ENCODE measurements at regions not wholly inside any gene's neighbourhood (a gene's known extent, or its start where the extent isn't known, plus 50 kb on each side); places are given as distances from the start of the nearest gene placed in this dataset.
"Not testable (repeated sequence)": the region's sequence is repeated elsewhere in the genome, so short reads cannot be mapped to it uniquely, and the experiment has no call there.

DNA sequence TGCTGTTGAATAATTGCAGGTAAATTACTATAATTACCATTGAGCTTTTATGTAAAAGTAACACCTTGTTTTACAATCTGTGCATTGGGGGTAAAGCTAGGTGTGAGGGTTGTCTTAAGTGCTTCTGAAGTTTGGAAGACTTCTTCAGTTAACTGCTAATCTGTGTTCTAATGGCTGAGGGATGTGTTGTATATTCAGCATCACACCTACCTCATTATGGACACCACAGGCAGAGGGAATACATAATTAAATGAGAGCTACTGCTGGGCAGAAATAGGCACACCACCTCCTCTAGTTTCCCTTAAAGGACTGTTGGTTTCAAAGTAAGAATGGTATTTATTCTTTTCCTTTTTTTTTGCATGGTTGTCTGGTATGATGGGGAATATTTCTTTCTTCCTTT lies 502.3 kb upstream of the RGS6 start:
- TF ChIP-seq CTCF (IDR thresholded peaks at IDR 0.05) = no peak
- intact Hi-C loops (cut with DNase I; ENCODE audit: low total_unique reads) = no loop called here
- H3K4me3 ChIP-seq = no peak overlapping the region

DNA sequence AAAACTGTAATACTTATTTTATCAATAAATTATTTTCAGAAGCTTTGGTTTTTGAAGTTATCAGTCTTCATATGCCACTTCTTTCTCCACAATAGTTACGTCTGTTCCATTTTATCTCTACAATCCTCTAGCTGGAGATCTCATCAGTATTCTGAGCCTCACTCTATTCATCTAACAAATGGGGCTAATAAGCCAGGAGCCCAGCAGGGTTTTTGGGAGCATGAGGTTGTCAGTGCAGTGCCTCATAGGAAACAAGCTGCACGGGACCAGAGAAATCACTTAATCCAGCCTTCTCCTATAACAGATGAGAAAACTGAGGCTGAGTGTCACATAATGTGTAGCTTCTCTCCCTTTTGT lies 501.9 kb upstream of the RGS6 start:
- Histone ChIP-seq H3K4me3 (no peak overlapping the region), H3K27me3 (no peaks in the 10 kb centered on the region), H3K4me1 (no peaks in the 10 kb centered on the region), H3K9me3 (peaks cover 0 to 7% (median 5%) of the 10 kb centered on the region in 3 donors), H3K27ac (no peak overlapping the region), H3K36me3 (peaks cover 0 to 3% (median 0%) of the 10 kb centered on the region in 3 donors)
- DNase-seq = no peak
- TF ChIP-seq CTCF (IDR thresholded peaks at IDR 0.05) = no peak
- intact Hi-C loops (cut with DNase I; ENCODE audit: low total_unique reads) = no loop called here

More for the DNA sequence above, 502.3 kb upstream of the RGS6 start:
- Histone ChIP-seq H3K27me3 (no peaks in the 10 kb centered on the region), H3K9me3 (peaks cover 0 to 8% (median 5%) of the 10 kb centered on the region in 3 donors), H3K27ac (no peak overlapping the region), H3K36me3 (peaks cover 0 to 3% (median 0%) of the 10 kb centered on the region in 3 donors), H3K4me1 (no peaks in the 10 kb centered on the region)
- no peak for DNase-seq

DNA sequence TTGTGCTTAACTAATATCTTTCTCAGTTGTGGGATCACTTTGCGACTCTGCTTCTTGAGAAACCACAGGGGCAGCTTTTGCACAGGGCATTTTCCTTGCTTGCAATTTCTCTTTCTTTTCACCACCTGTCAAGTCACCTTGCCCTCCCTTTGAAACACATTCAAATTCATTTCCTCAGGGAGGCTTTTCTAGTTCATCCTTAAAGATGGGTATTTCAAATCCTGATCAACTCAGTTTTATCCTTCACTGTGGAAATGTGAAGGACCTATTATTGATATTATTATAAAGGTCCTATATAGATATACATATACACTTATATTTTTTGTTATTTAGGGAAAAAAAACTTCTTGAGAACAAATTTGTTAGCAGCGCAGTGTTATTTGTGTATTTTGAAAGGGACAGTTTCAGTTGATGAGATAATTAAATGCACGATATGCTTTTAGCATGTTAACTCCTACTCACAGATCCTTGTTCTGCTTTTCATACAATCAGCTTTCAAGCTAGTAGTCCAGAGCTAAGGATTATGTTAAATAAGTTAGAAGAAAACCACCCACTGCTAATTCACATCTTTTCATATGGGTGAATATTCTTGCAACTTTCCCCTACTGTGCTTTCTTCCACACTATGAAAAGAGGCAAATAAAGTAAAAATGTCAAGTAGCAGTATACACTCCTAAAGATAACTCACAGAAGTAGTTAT lies 501.4 kb upstream of the RGS6 start:
- Histone ChIP-seq H3K9me3 (peaks cover 0 to 5% (median 2%) of the 10 kb centered on the region in 3 donors), H3K4me1 (no peaks in the 10 kb centered on the region), H3K27me3 (no peaks in the 10 kb centered on the region), H3K27ac (no peak overlapping the region), H3K4me3 (no peak overlapping the region), H3K36me3 (peaks cover 0 to 3% (median 0%) of the 10 kb centered on the region in 3 donors)
- intact Hi-C loops (cut with DNase I; ENCODE audit: low total_unique reads) = no loop called here
- no peak for TF ChIP-seq CTCF (IDR thresholded peaks at IDR 0.05)
- no peak for DNase-seq

GRCh38 chr14:71432334-71433110 lies 499.7 kb upstream of the RGS6 start:
- Histone ChIP-seq H3K4me3 (no peak overlapping the region), H3K27ac (no peak overlapping the region), H3K27me3 (no peaks in the 10 kb centered on the region), H3K9me3 (no peaks in the 10 kb centered on the region), H3K36me3 (no peaks in the 10 kb centered on the region), H3K4me1 (no peaks in the 10 kb centered on the region)
- DNase-seq = no peak
- TF ChIP-seq CTCF (IDR thresholded peaks at IDR 0.05) = no peak
- intact Hi-C loops (cut with DNase I; ENCODE audit: low total_unique reads) = no loop called here

- TF ChIP-seq CTCF (IDR thresholded peaks at IDR 0.05) = no peak
- no peaks in the 10 kb centered on the region for H3K27me3 ChIP-seq
- no peak overlapping the region for H3K27ac ChIP-seq
- no peak for DNase-seq
- intact Hi-C loops (cut with DNase I; ENCODE audit: low total_unique reads) = no loop called here
- no peak overlapping the region for H3K4me3 ChIP-seq
- H3K9me3 ChIP-seq = no peaks in the 10 kb centered on the region
- H3K4me1 ChIP-seq = peaks cover 0 to 5% (median under 1%) of the 10 kb centered on the region in 4 donors
- no peaks in the 10 kb centered on the region for H3K36me3 ChIP-seq
Observed at GRCh38 chr14:71433303-71433702, 498.9 kb upstream of the RGS6 start.

GRCh38 chr14:71435641-71436040 lies 496.6 kb upstream of the RGS6 start:
- peaks cover 0 to 28% (median 14%) of the 10 kb centered on the region in 4 donors for H3K4me1 ChIP-seq
- intact Hi-C loops (cut with DNase I; ENCODE audit: low total_unique reads) = not testable (repeated sequence)

More at GRCh38 chr14:71435641-71436040, 496.6 kb upstream of the RGS6 start:
- not testable (repeated sequence) for H3K27ac ChIP-seq, H3K9me3 ChIP-seq, H3K4me3 ChIP-seq, DNase-seq, H3K27me3 ChIP-seq, H3K36me3 ChIP-seq

Data from tibial artery (tissue), 4 donors.